CD4-positive, alpha-beta T cell (primary cell): ENCODE measurements at regions not wholly inside any gene's neighbourhood (a gene's known extent, or its start where the extent isn't known, plus 50 kb on each side); places are given as distances from the start of the nearest gene placed in this dataset.

Experiments
- ATAC-seq: fragments of 200-7000 bp; cut with Tn5 transposase; one replicate; pipeline ENCODE4 v1.10.0; 2022; ENCODE audit warnings: mild to moderate bottlenecking; ENCODE audit not compliant: poor library complexity
- CTCF ChIA-PET: fragments of 350-600 bp; sonication (Branson Sonifier 250); formaldehyde crosslinking; loops from one replicate; lab custom pipeline; 2021; ENCODE audit warnings: antibody characterized with exemption, inconsistent platforms; lab: Charles Lee
- POLR2A ChIA-PET: fragments of 350-600 bp; sonication (Branson Sonifier 250); formaldehyde crosslinking; loops from one replicate; lab custom pipeline; 2021; ENCODE audit warnings: antibody characterized with exemption, inconsistent platforms; lab: Charles Lee
- DNase-seq, 14 experiments: peaks; one replicate each; pipeline ENCODE4 v3.0.0-alpha.2; 2013 to 2020; ENCODE audit warnings: mixed read lengths in 2 of 14
- H3K27ac ChIP-seq, 2 donors: one replicate each; pipeline versions ENCODE4 v1.5.1 to v1.7.0; 2013; ENCODE audit warnings: low read length in 2 of 2, low read depth in 1 of 2, mild to moderate bottlenecking in 1 of 2
- H3K27me3 ChIP-seq, 2 experiments: 1 replicate in 1 of 2; 2 replicates in 1 of 2; pipeline versions ENCODE4 v1.6.1 to v1.7.0; 2013; ENCODE audit warnings: low read length in 2 of 2, control low read depth in 1 of 2, mild to moderate bottlenecking in 1 of 2, moderate library complexity in 1 of 2; ENCODE audit not compliant: insufficient read depth in 2 of 2, control insufficient read depth in 1 of 2
- H3K36me3 ChIP-seq: one replicate; pipeline ENCODE4 v1.6.1; 2013; ENCODE audit warnings: low read length, control low read depth; ENCODE audit not compliant: insufficient read depth
- H3K4me1 ChIP-seq: one replicate; pipeline ENCODE4 v1.6.1; 2013; ENCODE audit warnings: low read length, control low read depth; ENCODE audit not compliant: insufficient read depth
- H3K4me3 ChIP-seq: one replicate; pipeline ENCODE4 v1.5.1; 2013; ENCODE audit warnings: mild to moderate bottlenecking, low read length, moderate library complexity
- H3K9me3 ChIP-seq, 2 experiments: 1 replicate in 1 of 2; 2 replicates in 1 of 2; pipeline versions ENCODE4 v1.6.1 to v1.7.0; 2013; ENCODE audit warnings: low read length in 2 of 2, mild to moderate bottlenecking in 2 of 2, control low read depth in 1 of 2, moderate library complexity in 1 of 2; ENCODE audit not compliant: control insufficient read depth in 1 of 2, insufficient read depth in 1 of 2
- H3K27ac Mint-ChIP-seq: one replicate; pipeline ENCODE4 v1.8.0; 2020; ENCODE audit warnings: mixed read lengths
- H3K27me3 Mint-ChIP-seq: one replicate; pipeline ENCODE4 v1.8.0; 2021; ENCODE audit warnings: mixed read lengths
- H3K36me3 Mint-ChIP-seq: one replicate; pipeline ENCODE4 v1.8.0; 2021; ENCODE audit warnings: low read depth, mixed read lengths
- H3K4me1 Mint-ChIP-seq: one replicate; pipeline ENCODE4 v1.8.0; 2021; ENCODE audit warnings: low read depth, mixed read lengths
- H3K4me3 Mint-ChIP-seq: one replicate; pipeline ENCODE4 v1.8.0; 2020; ENCODE audit warnings: mild to moderate bottlenecking, mixed read lengths
- H3K9me3 Mint-ChIP-seq: one replicate; pipeline ENCODE4 v1.8.0; 2020; ENCODE audit warnings: mixed read lengths
- CTCF ChIP-seq: fragments of 200-600 bp; IDR thresholded peaks from one replicate; pipeline ENCODE4 v1.8.0; 2022; ENCODE audit warnings: antibody characterized with exemption, mild to moderate bottlenecking
- intact Hi-C, 2 experiments: fragments of 100-400 bp; cut with DNase I in 1 of 2; cut with micrococcal nuclease in 1 of 2; formaldehyde crosslinking; loops; one replicate each; pipeline versions ENCODE4 v1.15.1 to v1.9.0; 2023 to 2025; cut with DNase I, micrococcal nuclease

GRCh38 chr2:119053700-119054436, 104.7 kb downstream of the C1QL2 start:
- H3K36me3 Mint-ChIP-seq: no peaks in the 10 kb centered on the region
- intact Hi-C loops: no loop called here
- no peaks in the 10 kb centered on the region for H3K36me3 ChIP-seq
- peaks cover 51% of the 10 kb centered on the region for H3K27me3 Mint-ChIP-seq
- no peak for TF ChIP-seq CTCF
- ChIA-PET POLR2A (no interaction called here), CTCF (no interaction called here)
- peaks cover 5% of the 10 kb centered on the region for H3K9me3 Mint-ChIP-seq
- H3K4me3 Mint-ChIP-seq: no peak overlapping the region
- DNase-seq (no peak), ATAC-seq (no peak)
- H3K27ac Mint-ChIP-seq: no peak overlapping the region
- H3K4me3 ChIP-seq: no peak overlapping the region
- peaks cover 0 to 11% of the 10 kb centered on the region in 2 experiments for H3K27me3 ChIP-seq
- H3K27ac ChIP-seq: no peak overlapping the region
- peaks cover 6 to 17% of the 10 kb centered on the region in 2 experiments for H3K9me3 ChIP-seq
- H3K4me1 ChIP-seq: no peaks in the 10 kb centered on the region
- no peaks in the 10 kb centered on the region for H3K4me1 Mint-ChIP-seq

DNA sequence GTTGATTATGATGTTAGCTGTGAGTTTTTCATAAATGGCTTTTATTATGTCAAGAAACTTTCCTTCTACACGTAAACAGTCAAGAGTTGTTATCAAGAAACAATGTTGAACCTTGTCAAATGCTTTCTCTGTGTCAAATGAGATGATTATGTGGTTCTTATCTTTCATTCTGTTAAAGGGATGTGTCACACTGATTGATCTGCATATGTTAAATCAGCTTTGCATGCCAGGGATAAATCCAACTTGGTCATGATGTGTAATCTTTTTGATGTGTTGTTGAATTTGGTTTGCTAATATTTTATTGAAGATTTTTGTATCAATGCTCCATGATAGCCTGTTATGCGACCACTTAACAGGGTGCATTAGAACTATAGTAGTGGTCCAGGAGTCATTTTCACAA, 107.3 kb downstream of the C1QL2 start:
- no peaks in the 10 kb centered on the region for H3K36me3 ChIP-seq
- intact Hi-C loops: no loop called here
- peaks cover 6 to 14% of the 10 kb centered on the region in 2 experiments for H3K9me3 ChIP-seq
- H3K4me1 ChIP-seq: no peaks in the 10 kb centered on the region
- H3K36me3 Mint-ChIP-seq: no peaks in the 10 kb centered on the region
- H3K27ac ChIP-seq: no peak overlapping the region
- peaks cover 0 to 11% of the 10 kb centered on the region in 2 experiments for H3K27me3 ChIP-seq
- ATAC-seq: no peak
- no peaks in the 10 kb centered on the region for H3K4me1 Mint-ChIP-seq
- CTCF ChIA-PET: no interaction called here
- no peak overlapping the region for H3K27ac Mint-ChIP-seq
- no peak for TF ChIP-seq CTCF
- no peak overlapping the region for H3K4me3 ChIP-seq
- POLR2A ChIA-PET: no interaction called here
- no peak for DNase-seq
- H3K9me3 Mint-ChIP-seq: peaks cover 5% of the 10 kb centered on the region
- peaks cover 56% of the 10 kb centered on the region for H3K27me3 Mint-ChIP-seq
- no peak overlapping the region for H3K4me3 Mint-ChIP-seq

GRCh38 chr2:119049968-119050704, 108.1 kb downstream of the MARCO start:
- DNase-seq (no peak), ATAC-seq (no peak)
- no peaks in the 10 kb centered on the region for H3K36me3 ChIP-seq
- no peak overlapping the region for H3K4me3 ChIP-seq
- POLR2A ChIA-PET: no interaction called here
- no peak overlapping the region for H3K4me3 Mint-ChIP-seq
- no peak overlapping the region for H3K27ac Mint-ChIP-seq
- peaks cover 64% of the 10 kb centered on the region for H3K27me3 Mint-ChIP-seq
- H3K9me3 Mint-ChIP-seq: peaks cover 5% of the 10 kb centered on the region
- H3K27ac ChIP-seq: no peak overlapping the region
- intact Hi-C loops: loop anchor here in 1 of 2 experiments (5.0 kb wide), 1 partner anchor 168 kb away; no protein-coding TSS in a partner anchor
- H3K4me1 Mint-ChIP-seq: no peaks in the 10 kb centered on the region
- no peaks in the 10 kb centered on the region for H3K36me3 Mint-ChIP-seq
- H3K9me3 ChIP-seq: peaks cover 0 to 10% of the 10 kb centered on the region in 2 experiments
- CTCF ChIA-PET: no interaction called here
- H3K27me3 ChIP-seq: peaks cover 0 to 11% of the 10 kb centered on the region in 2 experiments
- H3K4me1 ChIP-seq: no peaks in the 10 kb centered on the region
- TF ChIP-seq CTCF: no peak
